ENCODE measurements at regions not wholly inside any gene's neighbourhood (a gene's known extent, or its start where the extent isn't known, plus 50 kb on each side); places are given as distances from the start of the nearest gene placed in this dataset.

DNA sequence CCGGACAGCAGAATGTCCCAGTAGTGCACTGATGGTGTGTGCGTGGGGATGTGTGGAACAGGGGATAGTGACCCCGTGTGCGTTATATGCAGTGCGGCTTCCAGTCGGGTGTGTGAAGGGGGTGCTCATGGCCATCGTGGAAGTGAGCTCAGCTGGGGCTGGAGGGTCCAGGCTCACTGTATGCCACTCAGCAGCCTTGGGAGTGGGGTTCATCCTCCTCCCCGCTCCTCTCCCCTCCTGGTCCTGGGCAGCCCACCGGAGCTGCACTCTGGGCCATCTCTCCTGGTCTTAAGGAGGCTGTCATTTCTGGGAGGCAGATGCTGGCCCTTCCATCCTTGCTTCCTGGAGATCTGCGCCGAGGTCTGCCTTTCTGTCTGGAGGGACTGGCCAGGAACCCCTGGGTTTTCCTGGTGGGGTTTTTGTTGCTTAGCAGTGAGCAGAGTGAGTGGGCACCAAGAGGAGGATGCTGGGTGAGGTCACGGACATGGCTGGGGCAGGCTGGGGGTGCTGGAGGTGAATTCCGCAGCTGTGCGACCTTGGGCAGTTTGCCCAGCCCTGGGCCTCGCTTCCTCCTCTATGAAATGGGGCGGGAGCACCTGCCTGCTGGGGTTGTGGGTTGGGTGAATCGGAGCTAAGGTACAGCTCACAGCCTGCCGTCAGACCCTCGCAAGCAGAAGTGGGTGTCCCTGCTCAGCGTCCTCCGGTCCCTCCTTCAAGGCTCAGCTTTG is 164.1 kb downstream of the SEC14L1 start (continued):
- TF ChIP-seq, protein P1, sequence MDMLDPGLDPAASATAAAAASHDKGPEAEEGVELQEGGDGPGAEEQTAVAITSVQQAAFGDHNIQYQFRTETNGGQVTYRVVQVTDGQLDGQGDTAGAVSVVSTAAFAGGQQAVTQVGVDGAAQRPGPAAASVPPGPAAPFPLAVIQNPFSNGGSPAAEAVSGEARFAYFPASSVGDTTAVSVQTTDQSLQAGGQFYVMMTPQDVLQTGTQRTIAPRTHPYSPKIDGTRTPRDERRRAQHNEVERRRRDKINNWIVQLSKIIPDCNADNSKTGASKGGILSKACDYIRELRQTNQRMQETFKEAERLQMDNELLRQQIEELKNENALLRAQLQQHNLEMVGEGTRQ (IDR thresholded peaks at IDR 0.05; ENCODE audit: low read depth, low read length), result no peak
- TF ChIP-seq, protein P1 (CRISPR knock-in tag; IDR thresholded peaks at IDR 0.05; ENCODE audit: borderline replicate concordance), result no peak
- TF ChIP-seq KMT2B (CRISPR knock-in tag; IDR thresholded peaks at IDR 0.05) (no peak), ZNF570 (CRISPR knock-in tag; IDR thresholded peaks at IDR 0.05; ENCODE audit: borderline replicate concordance) (no peak), UBTF (CRISPR knock-in tag; IDR thresholded peaks at IDR 0.05) (peak; percentile 26; the same call in 1 of the 2 replicates), NFIC (IDR thresholded peaks at IDR 0.05; ENCODE audit: low read length) (no peak), ZNF598 (CRISPR knock-in tag; IDR thresholded peaks at IDR 0.05; ENCODE audit: borderline replicate concordance) (no peak), TBX2 (CRISPR knock-in tag; IDR thresholded peaks at IDR 0.05; ENCODE audit: borderline replicate concordance) (peak; percentile 81; the same call in 1 of the 2 replicates), AHR (CRISPR knock-in tag; IDR thresholded peaks at IDR 0.05) (no peak), DR1 (CRISPR knock-in tag; IDR thresholded peaks at IDR 0.05) (no peak)
- TF ChIP-seq, protein P2, sequence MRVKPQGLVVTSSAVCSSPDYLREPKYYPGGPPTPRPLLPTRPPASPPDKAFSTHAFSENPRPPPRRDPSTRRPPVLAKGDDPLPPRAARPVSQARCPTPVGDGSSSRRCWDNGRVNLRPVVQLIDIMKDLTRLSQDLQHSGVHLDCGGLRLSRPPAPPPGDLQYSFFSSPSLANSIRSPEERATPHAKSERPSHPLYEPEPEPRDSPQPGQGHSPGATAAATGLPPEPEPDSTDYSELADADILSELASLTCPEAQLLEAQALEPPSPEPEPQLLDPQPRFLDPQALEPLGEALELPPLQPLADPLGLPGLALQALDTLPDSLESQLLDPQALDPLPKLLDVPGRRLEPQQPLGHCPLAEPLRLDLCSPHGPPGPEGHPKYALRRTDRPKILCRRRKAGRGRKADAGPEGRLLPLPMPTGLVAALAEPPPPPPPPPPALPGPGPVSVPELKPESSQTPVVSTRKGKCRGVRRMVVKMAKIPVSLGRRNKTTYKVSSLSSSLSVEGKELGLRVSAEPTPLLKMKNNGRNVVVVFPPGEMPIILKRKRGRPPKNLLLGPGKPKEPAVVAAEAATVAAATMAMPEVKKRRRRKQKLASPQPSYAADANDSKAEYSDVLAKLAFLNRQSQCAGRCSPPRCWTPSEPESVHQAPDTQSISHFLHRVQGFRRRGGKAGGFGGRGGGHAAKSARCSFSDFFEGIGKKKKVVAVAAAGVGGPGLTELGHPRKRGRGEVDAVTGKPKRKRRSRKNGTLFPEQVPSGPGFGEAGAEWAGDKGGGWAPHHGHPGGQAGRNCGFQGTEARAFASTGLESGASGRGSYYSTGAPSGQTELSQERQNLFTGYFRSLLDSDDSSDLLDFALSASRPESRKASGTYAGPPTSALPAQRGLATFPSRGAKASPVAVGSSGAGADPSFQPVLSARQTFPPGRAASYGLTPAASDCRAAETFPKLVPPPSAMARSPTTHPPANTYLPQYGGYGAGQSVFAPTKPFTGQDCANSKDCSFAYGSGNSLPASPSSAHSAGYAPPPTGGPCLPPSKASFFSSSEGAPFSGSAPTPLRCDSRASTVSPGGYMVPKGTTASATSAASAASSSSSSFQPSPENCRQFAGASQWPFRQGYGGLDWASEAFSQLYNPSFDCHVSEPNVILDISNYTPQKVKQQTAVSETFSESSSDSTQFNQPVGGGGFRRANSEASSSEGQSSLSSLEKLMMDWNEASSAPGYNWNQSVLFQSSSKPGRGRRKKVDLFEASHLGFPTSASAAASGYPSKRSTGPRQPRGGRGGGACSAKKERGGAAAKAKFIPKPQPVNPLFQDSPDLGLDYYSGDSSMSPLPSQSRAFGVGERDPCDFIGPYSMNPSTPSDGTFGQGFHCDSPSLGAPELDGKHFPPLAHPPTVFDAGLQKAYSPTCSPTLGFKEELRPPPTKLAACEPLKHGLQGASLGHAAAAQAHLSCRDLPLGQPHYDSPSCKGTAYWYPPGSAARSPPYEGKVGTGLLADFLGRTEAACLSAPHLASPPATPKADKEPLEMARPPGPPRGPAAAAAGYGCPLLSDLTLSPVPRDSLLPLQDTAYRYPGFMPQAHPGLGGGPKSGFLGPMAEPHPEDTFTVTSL (CRISPR knock-in tag; IDR thresholded peaks at IDR 0.05; ENCODE audit: borderline replicate concordance), result no peak
- TF ChIP-seq, protein P3, sequence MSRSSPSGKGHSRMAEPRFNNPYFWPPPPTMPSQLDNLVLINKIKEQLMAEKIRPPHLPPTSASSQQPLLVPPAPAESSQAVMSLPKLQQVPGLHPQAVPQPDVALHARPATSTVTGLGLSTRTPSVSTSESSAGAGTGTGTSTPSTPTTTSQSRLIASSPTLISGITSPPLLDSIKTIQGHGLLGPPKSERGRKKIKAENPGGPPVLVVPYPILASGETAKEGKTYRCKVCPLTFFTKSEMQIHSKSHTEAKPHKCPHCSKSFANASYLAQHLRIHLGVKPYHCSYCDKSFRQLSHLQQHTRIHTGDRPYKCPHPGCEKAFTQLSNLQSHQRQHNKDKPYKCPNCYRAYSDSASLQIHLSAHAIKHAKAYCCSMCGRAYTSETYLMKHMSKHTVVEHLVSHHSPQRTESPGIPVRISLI (CRISPR knock-in tag; IDR thresholded peaks at IDR 0.05; ENCODE audit: borderline replicate concordance), result no peak
- TF ChIP-seq, protein P4, sequence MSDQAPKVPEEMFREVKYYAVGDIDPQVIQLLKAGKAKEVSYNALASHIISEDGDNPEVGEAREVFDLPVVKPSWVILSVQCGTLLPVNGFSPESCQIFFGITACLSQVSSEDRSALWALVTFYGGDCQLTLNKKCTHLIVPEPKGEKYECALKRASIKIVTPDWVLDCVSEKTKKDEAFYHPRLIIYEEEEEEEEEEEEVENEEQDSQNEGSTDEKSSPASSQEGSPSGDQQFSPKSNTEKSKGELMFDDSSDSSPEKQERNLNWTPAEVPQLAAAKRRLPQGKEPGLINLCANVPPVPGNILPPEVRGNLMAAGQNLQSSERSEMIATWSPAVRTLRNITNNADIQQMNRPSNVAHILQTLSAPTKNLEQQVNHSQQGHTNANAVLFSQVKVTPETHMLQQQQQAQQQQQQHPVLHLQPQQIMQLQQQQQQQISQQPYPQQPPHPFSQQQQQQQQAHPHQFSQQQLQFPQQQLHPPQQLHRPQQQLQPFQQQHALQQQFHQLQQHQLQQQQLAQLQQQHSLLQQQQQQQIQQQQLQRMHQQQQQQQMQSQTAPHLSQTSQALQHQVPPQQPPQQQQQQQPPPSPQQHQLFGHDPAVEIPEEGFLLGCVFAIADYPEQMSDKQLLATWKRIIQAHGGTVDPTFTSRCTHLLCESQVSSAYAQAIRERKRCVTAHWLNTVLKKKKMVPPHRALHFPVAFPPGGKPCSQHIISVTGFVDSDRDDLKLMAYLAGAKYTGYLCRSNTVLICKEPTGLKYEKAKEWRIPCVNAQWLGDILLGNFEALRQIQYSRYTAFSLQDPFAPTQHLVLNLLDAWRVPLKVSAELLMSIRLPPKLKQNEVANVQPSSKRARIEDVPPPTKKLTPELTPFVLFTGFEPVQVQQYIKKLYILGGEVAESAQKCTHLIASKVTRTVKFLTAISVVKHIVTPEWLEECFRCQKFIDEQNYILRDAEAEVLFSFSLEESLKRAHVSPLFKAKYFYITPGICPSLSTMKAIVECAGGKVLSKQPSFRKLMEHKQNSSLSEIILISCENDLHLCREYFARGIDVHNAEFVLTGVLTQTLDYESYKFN (CRISPR knock-in tag; conservative IDR thresholded peaks at IDR 0.05), result peak; percentile 79

Data from HepG2 (cell line).